ENCODE measurements at regions not wholly inside any gene's neighbourhood (a gene's known extent, or its start where the extent isn't known, plus 50 kb on each side); places are given as distances from the start of the nearest gene placed in this dataset.

GRCh38 chr14:100450736-100451135, 127.6 kb downstream of the SLC25A47 start:
- Mint-ChIP-seq H3K27ac (ENCODE audit: unreplicated experiment) (no peak overlapping the region), H3K9me3 (ENCODE audit: unreplicated experiment) (no peaks in the 10 kb centered on the region)
- TF ChIP-seq CTCF (IDR thresholded peaks at IDR 0.05; ENCODE audit: unreplicated experiment) = no peak

GRCh38 chr14:100451264-100451663, 128.1 kb downstream of the SLC25A47 start:
- Mint-ChIP-seq H3K36me3 (ENCODE audit: low read depth, unreplicated experiment) (no peaks in the 10 kb centered on the region), H3K4me3 (ENCODE audit: unreplicated experiment) (no peak overlapping the region), H3K27ac (ENCODE audit: unreplicated experiment) (no peak overlapping the region), H3K9me3 (ENCODE audit: unreplicated experiment) (no peaks in the 10 kb centered on the region), H3K27me3 (ENCODE audit: unreplicated experiment) (peaks cover 3% of the 10 kb centered on the region), H3K4me1 (ENCODE audit: unreplicated experiment) (peaks cover 4% of the 10 kb centered on the region)
- TF ChIP-seq CTCF (IDR thresholded peaks at IDR 0.05; ENCODE audit: unreplicated experiment) = no peak
- no peak for DNase-seq (ENCODE audit: low spot score)

More at GRCh38 chr14:100450736-100451135, 127.6 kb downstream of the SLC25A47 start:
- Mint-ChIP-seq H3K27me3 (ENCODE audit: unreplicated experiment) (peaks cover 3% of the 10 kb centered on the region), H3K4me1 (ENCODE audit: unreplicated experiment) (peaks cover 4% of the 10 kb centered on the region), H3K36me3 (ENCODE audit: low read depth, unreplicated experiment) (no peaks in the 10 kb centered on the region), H3K4me3 (ENCODE audit: unreplicated experiment) (no peak overlapping the region)
- no peak for DNase-seq (ENCODE audit: low spot score)

GRCh38 chr14:100453930-100454329, 130.8 kb downstream of the SLC25A47 start:
- TF ChIP-seq CTCF (IDR thresholded peaks at IDR 0.05; ENCODE audit: unreplicated experiment) = no peak
- Mint-ChIP-seq H3K4me1 (ENCODE audit: unreplicated experiment) (no peaks in the 10 kb centered on the region), H3K9me3 (ENCODE audit: unreplicated experiment) (no peaks in the 10 kb centered on the region), H3K27ac (ENCODE audit: unreplicated experiment) (no peak overlapping the region), H3K4me3 (ENCODE audit: unreplicated experiment) (no peak overlapping the region), H3K36me3 (ENCODE audit: low read depth, unreplicated experiment) (no peaks in the 10 kb centered on the region), H3K27me3 (ENCODE audit: unreplicated experiment) (peaks cover 3% of the 10 kb centered on the region)
- no peak for DNase-seq (ENCODE audit: low spot score)

GRCh38 chr14:100454437-100454836, 131.3 kb downstream of the SLC25A47 start:
- peaks cover 3% of the 10 kb centered on the region for H3K27me3 Mint-ChIP-seq (ENCODE audit: unreplicated experiment)
- H3K4me1 Mint-ChIP-seq (ENCODE audit: unreplicated experiment) = no peaks in the 10 kb centered on the region
- H3K9me3 Mint-ChIP-seq (ENCODE audit: unreplicated experiment) = no peaks in the 10 kb centered on the region
- H3K36me3 Mint-ChIP-seq (ENCODE audit: low read depth, unreplicated experiment) = no peaks in the 10 kb centered on the region
- no peak overlapping the region for H3K4me3 Mint-ChIP-seq (ENCODE audit: unreplicated experiment)
- no peak overlapping the region for H3K27ac Mint-ChIP-seq (ENCODE audit: unreplicated experiment)
- DNase-seq (ENCODE audit: low spot score) = no peak
- TF ChIP-seq CTCF (IDR thresholded peaks at IDR 0.05; ENCODE audit: unreplicated experiment) = no peak

- DNase-seq (ENCODE audit: low spot score) = no peak
- H3K9me3 Mint-ChIP-seq (ENCODE audit: unreplicated experiment) = no peaks in the 10 kb centered on the region
- H3K27ac Mint-ChIP-seq (ENCODE audit: unreplicated experiment) = no peak overlapping the region
- TF ChIP-seq CTCF (IDR thresholded peaks at IDR 0.05; ENCODE audit: unreplicated experiment) = no peak
- no peak overlapping the region for H3K4me3 Mint-ChIP-seq (ENCODE audit: unreplicated experiment)
- H3K36me3 Mint-ChIP-seq (ENCODE audit: low read depth, unreplicated experiment) = peaks cover 4% of the 10 kb centered on the region
- H3K27me3 Mint-ChIP-seq (ENCODE audit: unreplicated experiment) = peaks cover 4% of the 10 kb centered on the region
- peaks cover 13% of the 10 kb centered on the region for H3K4me1 Mint-ChIP-seq (ENCODE audit: unreplicated experiment)
These were observed 123.3 kb downstream of the BEGAIN start for GRCh38 chr14:100463937-100464336.

All from endothelial cell (in vitro differentiated cells).